ENCODE measurements at regions not wholly inside any gene's neighbourhood (a gene's known extent, or its start where the extent isn't known, plus 50 kb on each side); places are given as distances from the start of the nearest gene placed in this dataset.
"Not testable (repeated sequence)": the region's sequence is repeated elsewhere in the genome, so short reads cannot be mapped to it uniquely, and the experiment has no call there.

- Mint-ChIP-seq H3K4me1 (no peaks in the 10 kb centered on the region), H3K27ac (no peak overlapping the region), H3K4me3 (no peak overlapping the region), H3K27me3 (peaks cover 15% of the 10 kb centered on the region), H3K9me3 (no peaks in the 10 kb centered on the region), H3K36me3 (no peaks in the 10 kb centered on the region)
- no peak for ATAC-seq
Measured at GRCh38 chr12:23221926-23222325, 597.0 kb downstream of the ETNK1 start.

- no peaks in the 10 kb centered on the region for H3K4me1 Mint-ChIP-seq
- H3K9me3 Mint-ChIP-seq: no peaks in the 10 kb centered on the region
- no peak overlapping the region for H3K27ac Mint-ChIP-seq
- no peak for ATAC-seq
- H3K4me3 Mint-ChIP-seq: no peak overlapping the region
- H3K36me3 Mint-ChIP-seq: no peaks in the 10 kb centered on the region
- peaks cover 15% of the 10 kb centered on the region for H3K27me3 Mint-ChIP-seq
Measured at GRCh38 chr12:23222801-23223200, 597.8 kb downstream of the ETNK1 start.

GRCh38 chr12:23228101-23228500, 603.1 kb downstream of the ETNK1 start:
- H3K36me3 Mint-ChIP-seq: no peaks in the 10 kb centered on the region
- ATAC-seq: no peak
- no peaks in the 10 kb centered on the region for H3K4me1 Mint-ChIP-seq
- no peaks in the 10 kb centered on the region for H3K9me3 Mint-ChIP-seq
- no peak overlapping the region for H3K27ac Mint-ChIP-seq
- no peaks in the 10 kb centered on the region for H3K27me3 Mint-ChIP-seq
- no peak overlapping the region for H3K4me3 Mint-ChIP-seq

GRCh38 chr12:23230899-23231298, 605.9 kb downstream of the ETNK1 start:
- H3K27me3 Mint-ChIP-seq: no peaks in the 10 kb centered on the region
- ATAC-seq: no peak
- H3K4me1 Mint-ChIP-seq: no peaks in the 10 kb centered on the region
- no peak overlapping the region for H3K4me3 Mint-ChIP-seq
- H3K9me3 Mint-ChIP-seq: no peaks in the 10 kb centered on the region
- no peak overlapping the region for H3K27ac Mint-ChIP-seq
- no peaks in the 10 kb centered on the region for H3K36me3 Mint-ChIP-seq

- Mint-ChIP-seq H3K27ac (no peak overlapping the region), H3K9me3 (no peaks in the 10 kb centered on the region), H3K4me3 (no peak overlapping the region), H3K36me3 (no peaks in the 10 kb centered on the region), H3K27me3 (no peaks in the 10 kb centered on the region), H3K4me1 (no peaks in the 10 kb centered on the region)
- ATAC-seq: no peak
Measured at GRCh38 chr12:23236066-23236780, 611.3 kb downstream of the ETNK1 start.

GRCh38 chr12:23236811-23237210, 611.8 kb downstream of the ETNK1 start:
- no peak overlapping the region for H3K4me3 Mint-ChIP-seq
- no peaks in the 10 kb centered on the region for H3K4me1 Mint-ChIP-seq
- no peak for ATAC-seq
- no peaks in the 10 kb centered on the region for H3K27me3 Mint-ChIP-seq
- H3K27ac Mint-ChIP-seq: no peak overlapping the region
- no peaks in the 10 kb centered on the region for H3K9me3 Mint-ChIP-seq
- H3K36me3 Mint-ChIP-seq: no peaks in the 10 kb centered on the region

GRCh38 chr12:23238190-23238589, 613.2 kb downstream of the ETNK1 start:
- no peak overlapping the region for H3K4me3 Mint-ChIP-seq
- ATAC-seq: no peak
- H3K36me3 Mint-ChIP-seq: no peaks in the 10 kb centered on the region
- no peaks in the 10 kb centered on the region for H3K4me1 Mint-ChIP-seq
- H3K27me3 Mint-ChIP-seq: no peaks in the 10 kb centered on the region
- no peak overlapping the region for H3K27ac Mint-ChIP-seq
- H3K9me3 Mint-ChIP-seq: no peaks in the 10 kb centered on the region

- no peak for ATAC-seq
- no peak overlapping the region for H3K27ac Mint-ChIP-seq
- H3K27me3 Mint-ChIP-seq: no peaks in the 10 kb centered on the region
- H3K4me3 Mint-ChIP-seq: no peak overlapping the region
- H3K36me3 Mint-ChIP-seq: no peaks in the 10 kb centered on the region
- H3K4me1 Mint-ChIP-seq: no peaks in the 10 kb centered on the region
- no peaks in the 10 kb centered on the region for H3K9me3 Mint-ChIP-seq
Measured at GRCh38 chr12:23238957-23239356, 614.0 kb downstream of the ETNK1 start.

- Mint-ChIP-seq H3K27ac (no peak overlapping the region), H3K27me3 (no peaks in the 10 kb centered on the region), H3K4me1 (no peaks in the 10 kb centered on the region), H3K4me3 (no peak overlapping the region), H3K36me3 (no peaks in the 10 kb centered on the region), H3K9me3 (no peaks in the 10 kb centered on the region)
- ATAC-seq: peak; percentile 54
Measured at GRCh38 chr12:23245186-23245585, 620.2 kb downstream of the ETNK1 start.

GRCh38 chr12:23253191-23253590, 628.2 kb downstream of the ETNK1 start:
- Mint-ChIP-seq H3K4me3 (no peak overlapping the region), H3K27ac (no peak overlapping the region), H3K27me3 (peaks cover 29% of the 10 kb centered on the region), H3K4me1 (no peaks in the 10 kb centered on the region), H3K9me3 (no peaks in the 10 kb centered on the region), H3K36me3 (no peaks in the 10 kb centered on the region)
- no peak for ATAC-seq

- H3K27me3 Mint-ChIP-seq: peaks cover 29% of the 10 kb centered on the region
- not testable (repeated sequence) for H3K4me1 Mint-ChIP-seq, ATAC-seq, H3K4me3 Mint-ChIP-seq, H3K27ac Mint-ChIP-seq, H3K9me3 Mint-ChIP-seq, H3K36me3 Mint-ChIP-seq
Measured at GRCh38 chr12:23253910-23254309, 628.9 kb downstream of the ETNK1 start.

GRCh38 chr12:23259558-23259957, 634.6 kb downstream of the ETNK1 start:
- no peaks in the 10 kb centered on the region for H3K36me3 Mint-ChIP-seq
- ATAC-seq: no peak
- H3K4me1 Mint-ChIP-seq: no peaks in the 10 kb centered on the region
- no peak overlapping the region for H3K27ac Mint-ChIP-seq
- no peak overlapping the region for H3K4me3 Mint-ChIP-seq
- H3K9me3 Mint-ChIP-seq: no peaks in the 10 kb centered on the region
- peaks cover 13% of the 10 kb centered on the region for H3K27me3 Mint-ChIP-seq

GRCh38 chr12:23262670-23263069, 637.7 kb downstream of the ETNK1 start:
- no peaks in the 10 kb centered on the region for H3K4me1 Mint-ChIP-seq
- H3K27me3 Mint-ChIP-seq: no peaks in the 10 kb centered on the region
- H3K27ac Mint-ChIP-seq: no peak overlapping the region
- H3K36me3 Mint-ChIP-seq: no peaks in the 10 kb centered on the region
- peaks cover 2% of the 10 kb centered on the region for H3K9me3 Mint-ChIP-seq
- H3K4me3 Mint-ChIP-seq: no peak overlapping the region
- no peak for ATAC-seq

GRCh38 chr12:23277831-23278230, 652.9 kb downstream of the ETNK1 start:
- ATAC-seq: no peak
- no peaks in the 10 kb centered on the region for H3K27me3 Mint-ChIP-seq
- no peak overlapping the region for H3K27ac Mint-ChIP-seq
- H3K36me3 Mint-ChIP-seq: no peaks in the 10 kb centered on the region
- H3K4me1 Mint-ChIP-seq: no peaks in the 10 kb centered on the region
- H3K4me3 Mint-ChIP-seq: no peak overlapping the region
- peaks cover 4% of the 10 kb centered on the region for H3K9me3 Mint-ChIP-seq

GRCh38 chr12:23281295-23281694, 656.3 kb downstream of the ETNK1 start:
- Mint-ChIP-seq H3K4me1 (no peaks in the 10 kb centered on the region), H3K4me3 (no peak overlapping the region), H3K9me3 (peaks cover 7% of the 10 kb centered on the region), H3K27me3 (no peaks in the 10 kb centered on the region), H3K36me3 (no peaks in the 10 kb centered on the region), H3K27ac (no peak overlapping the region)
- no peak for ATAC-seq

GRCh38 chr12:23282701-23283100, 657.7 kb downstream of the ETNK1 start:
- Mint-ChIP-seq H3K36me3 (no peaks in the 10 kb centered on the region), H3K4me1 (no peaks in the 10 kb centered on the region), H3K4me3 (no peak overlapping the region), H3K9me3 (peaks cover 7% of the 10 kb centered on the region), H3K27ac (no peak overlapping the region), H3K27me3 (no peaks in the 10 kb centered on the region)
- ATAC-seq: no peak

Data from stimulated activated memory B cell treated with anti-CD40 and anti-IgM and Interleukin-4, amounts not matched to agents 10 μg/mL and 1 μg/mL and 100 μg/mL, for 72 hours (primary cell).